ENCODE measurements at regions not wholly inside any gene's neighbourhood (a gene's known extent, or its start where the extent isn't known, plus 50 kb on each side); places are given as distances from the start of the nearest gene placed in this dataset.

DNA sequence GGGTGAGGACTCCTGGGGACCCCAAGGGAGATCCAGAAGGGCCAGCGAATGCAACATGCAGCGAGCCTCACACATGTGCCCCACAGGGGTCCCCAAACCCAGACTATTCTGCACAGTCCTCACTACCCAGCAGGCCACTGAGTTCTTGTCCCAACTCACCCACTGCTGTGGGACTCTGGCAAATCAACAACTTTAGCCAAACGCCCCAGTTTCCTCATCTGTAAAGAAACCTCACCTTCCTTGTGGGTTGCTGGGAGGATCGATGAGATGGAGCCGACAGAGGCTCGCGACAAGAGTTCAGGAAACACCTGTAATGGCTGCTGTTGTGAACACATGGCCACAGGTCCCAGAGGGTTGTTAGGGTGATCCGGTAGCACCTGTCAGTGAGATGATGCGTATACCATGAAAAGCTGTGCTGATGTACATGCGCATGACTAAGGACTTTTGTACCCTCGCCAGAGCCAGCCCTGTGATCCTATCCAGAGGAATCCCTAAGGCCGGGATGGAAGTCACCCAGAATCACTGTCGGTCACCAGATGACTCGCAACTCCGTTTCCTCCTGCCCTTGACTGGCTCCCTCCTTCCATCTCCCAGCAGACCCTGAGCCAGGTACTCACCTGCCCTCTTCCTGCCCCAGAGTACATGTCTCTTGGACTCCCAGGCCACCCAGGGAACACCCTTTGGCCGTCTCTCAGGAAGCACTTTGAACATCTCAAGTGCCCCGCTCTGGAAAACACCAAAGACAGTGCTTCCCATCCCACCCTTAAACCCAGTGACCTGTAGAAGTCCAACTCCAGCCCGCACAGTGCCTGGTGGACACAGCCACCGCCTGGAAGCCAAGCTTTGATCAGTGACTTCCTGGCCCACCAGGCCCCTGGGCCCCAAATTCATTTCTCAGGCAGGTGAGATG lies 103.3 kb upstream of the ID2 start:
- H3K27me3 ChIP-seq (replicated peaks; ENCODE audit: control insufficient read depth, insufficient read depth, low read length, poor library complexity, severe bottlenecking) = no peaks in the 10 kb centered on the region
- H3K4me1 ChIP-seq (ENCODE audit: control insufficient read depth, insufficient read depth, low read length, poor library complexity, severe bottlenecking) = peaks cover 22% of the 10 kb centered on the region
- H3K36me3 ChIP-seq (ENCODE audit: control insufficient read depth, insufficient read depth, low read length) = no peaks in the 10 kb centered on the region
- H3K27ac ChIP-seq (ENCODE audit: insufficient read depth, low read length, poor library complexity, severe bottlenecking) = no peak overlapping the region
- H3K4me3 ChIP-seq (ENCODE audit: insufficient read depth, low read depth, low read length, poor library complexity, severe bottlenecking) = no peak overlapping the region
- DNase-seq = no peak
- H3K9me3 ChIP-seq (ENCODE audit: control insufficient read depth, low read length) = no peaks in the 10 kb centered on the region

DNA sequence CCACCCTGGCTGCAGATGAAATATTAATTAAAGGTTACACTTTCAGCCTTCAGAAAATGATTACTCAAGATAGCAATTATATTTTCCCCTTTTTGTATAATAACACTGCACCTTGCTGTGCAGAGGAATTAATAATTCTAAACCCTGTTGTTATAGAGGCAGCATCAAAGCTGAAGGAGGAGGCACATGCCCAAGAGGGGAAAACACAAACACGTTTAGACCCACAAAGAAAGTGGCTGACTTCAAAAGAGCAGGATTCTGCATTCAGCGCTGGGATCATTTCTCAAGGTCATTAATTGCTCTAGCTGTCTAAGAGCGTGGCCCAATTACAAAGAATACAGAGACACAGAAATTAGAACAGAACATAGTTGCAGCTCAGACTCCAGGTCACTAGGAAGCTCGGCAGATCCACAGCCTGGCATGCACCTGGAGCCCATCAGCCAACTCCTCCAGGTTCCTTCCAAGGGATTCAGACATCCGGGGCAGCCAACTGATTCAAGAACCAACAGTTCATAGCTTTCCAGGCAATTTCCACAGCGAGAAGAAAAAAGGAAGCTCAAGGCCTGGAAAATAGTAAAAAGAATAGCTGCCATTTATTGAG lies 102.3 kb upstream of the ID2 start:
- Histone ChIP-seq H3K27ac (ENCODE audit: insufficient read depth, low read length, poor library complexity, severe bottlenecking) (no peak overlapping the region), H3K36me3 (ENCODE audit: control insufficient read depth, insufficient read depth, low read length) (no peaks in the 10 kb centered on the region), H3K9me3 (ENCODE audit: control insufficient read depth, low read length) (no peaks in the 10 kb centered on the region), H3K27me3 (replicated peaks; ENCODE audit: control insufficient read depth, insufficient read depth, low read length, poor library complexity, severe bottlenecking) (no peaks in the 10 kb centered on the region), H3K4me3 (ENCODE audit: insufficient read depth, low read depth, low read length, poor library complexity, severe bottlenecking) (no peak overlapping the region), H3K4me1 (ENCODE audit: control insufficient read depth, insufficient read depth, low read length, poor library complexity, severe bottlenecking) (peaks cover 20% of the 10 kb centered on the region)
- DNase-seq = no peak

DNA sequence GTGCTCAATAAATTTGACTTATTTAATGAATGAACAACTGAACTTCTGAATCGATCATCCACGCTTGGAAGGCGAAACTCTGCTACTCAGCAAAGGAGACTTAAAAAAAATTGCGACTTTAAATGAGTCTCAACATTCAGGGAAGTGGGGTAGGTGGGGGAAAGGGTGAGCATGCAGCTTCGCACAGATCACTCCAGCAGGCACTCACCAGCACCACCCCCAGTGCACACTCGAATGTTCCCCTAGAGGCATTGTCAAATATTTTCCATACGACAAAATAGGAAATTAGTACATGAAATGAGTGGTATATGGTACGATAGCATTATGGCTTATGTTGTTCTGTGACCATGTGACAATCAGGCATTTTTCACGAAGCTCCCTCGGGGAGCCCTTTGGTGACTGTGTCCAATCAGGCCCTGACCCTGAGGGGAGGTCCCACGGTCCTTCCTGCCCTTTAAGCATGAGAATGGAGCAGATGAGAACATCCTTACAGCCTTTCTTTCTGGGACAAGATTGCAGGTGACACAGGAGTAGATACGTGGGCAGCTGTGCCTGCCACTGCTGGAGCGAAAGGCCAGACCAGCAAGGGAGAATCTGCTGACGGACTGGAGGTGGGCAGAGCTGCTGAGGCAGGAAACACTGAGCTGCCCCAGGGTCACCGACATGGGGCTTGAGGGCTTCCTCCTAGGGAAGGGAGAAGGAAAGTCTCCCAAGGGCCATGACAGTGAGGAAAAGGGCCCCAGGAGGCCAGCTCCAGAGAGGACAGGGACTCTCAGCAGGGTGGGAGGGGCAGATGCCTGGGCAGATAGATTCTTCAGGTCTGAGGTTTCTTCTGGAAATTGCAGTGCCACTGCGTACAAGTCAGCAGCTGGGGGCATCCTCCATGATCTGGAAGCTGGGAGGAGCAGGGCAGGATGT lies 101.3 kb upstream of the ID2 start:
- Histone ChIP-seq H3K36me3 (ENCODE audit: control insufficient read depth, insufficient read depth, low read length) (no peaks in the 10 kb centered on the region), H3K27me3 (replicated peaks; ENCODE audit: control insufficient read depth, insufficient read depth, low read length, poor library complexity, severe bottlenecking) (no peaks in the 10 kb centered on the region), H3K4me1 (ENCODE audit: control insufficient read depth, insufficient read depth, low read length, poor library complexity, severe bottlenecking) (peaks cover 12% of the 10 kb centered on the region), H3K9me3 (ENCODE audit: control insufficient read depth, low read length) (no peaks in the 10 kb centered on the region), H3K4me3 (ENCODE audit: insufficient read depth, low read depth, low read length, poor library complexity, severe bottlenecking) (no peak overlapping the region), H3K27ac (ENCODE audit: insufficient read depth, low read length, poor library complexity, severe bottlenecking) (no peak overlapping the region)
- DNase-seq = no peak

DNA sequence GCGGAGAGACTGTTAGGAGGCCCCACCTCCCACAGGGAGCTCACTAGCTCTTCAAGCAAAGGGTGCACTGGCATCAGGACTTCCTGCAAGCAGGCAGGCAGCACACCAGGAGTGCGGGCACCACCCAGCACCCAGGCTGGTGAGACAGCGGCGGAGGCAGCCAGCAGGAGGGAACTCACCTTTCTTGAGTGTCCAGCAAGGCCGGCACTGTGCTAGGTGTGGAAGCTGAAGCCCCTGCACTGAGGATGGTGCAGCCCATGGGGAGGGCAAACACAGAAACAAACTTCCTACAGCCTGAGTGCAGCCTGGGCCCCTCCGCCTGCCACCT lies 100.7 kb upstream of the ID2 start:
- no peak overlapping the region for H3K27ac ChIP-seq (ENCODE audit: insufficient read depth, low read length, poor library complexity, severe bottlenecking)
- no peak overlapping the region for H3K4me3 ChIP-seq (ENCODE audit: insufficient read depth, low read depth, low read length, poor library complexity, severe bottlenecking)
- no peaks in the 10 kb centered on the region for H3K9me3 ChIP-seq (ENCODE audit: control insufficient read depth, low read length)
- peaks cover 12% of the 10 kb centered on the region for H3K4me1 ChIP-seq (ENCODE audit: control insufficient read depth, insufficient read depth, low read length, poor library complexity, severe bottlenecking)
- H3K27me3 ChIP-seq (replicated peaks; ENCODE audit: control insufficient read depth, insufficient read depth, low read length, poor library complexity, severe bottlenecking) = no peaks in the 10 kb centered on the region
- no peaks in the 10 kb centered on the region for H3K36me3 ChIP-seq (ENCODE audit: control insufficient read depth, insufficient read depth, low read length)
- DNase-seq = no peak

DNA sequence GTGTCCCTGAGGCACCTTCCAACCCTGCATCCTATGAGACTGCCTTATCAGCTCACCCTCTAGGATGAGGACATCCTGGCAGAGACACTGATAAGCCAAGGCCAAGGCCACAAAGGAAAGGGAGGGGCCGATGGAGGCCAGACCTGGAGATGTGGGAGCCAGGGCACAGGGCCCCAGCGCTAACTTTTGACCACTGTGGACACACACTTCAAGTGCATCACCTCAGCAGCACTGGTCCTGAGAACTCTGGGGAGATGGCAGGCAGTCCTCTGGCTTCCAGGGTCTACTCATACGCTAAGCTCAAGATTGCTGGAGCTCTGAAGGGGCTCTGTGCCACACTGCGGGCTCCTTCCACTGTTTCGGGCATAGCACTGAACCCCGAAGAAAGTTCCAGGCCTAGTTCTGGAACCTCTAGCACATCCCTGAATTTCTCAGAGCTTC lies 100.2 kb upstream of the ID2 start:
- Histone ChIP-seq H3K36me3 (ENCODE audit: control insufficient read depth, insufficient read depth, low read length) (no peaks in the 10 kb centered on the region), H3K4me1 (ENCODE audit: control insufficient read depth, insufficient read depth, low read length, poor library complexity, severe bottlenecking) (peaks cover 8% of the 10 kb centered on the region), H3K27me3 (replicated peaks; ENCODE audit: control insufficient read depth, insufficient read depth, low read length, poor library complexity, severe bottlenecking) (no peaks in the 10 kb centered on the region), H3K9me3 (ENCODE audit: control insufficient read depth, low read length) (no peaks in the 10 kb centered on the region), H3K27ac (ENCODE audit: insufficient read depth, low read length, poor library complexity, severe bottlenecking) (no peak overlapping the region), H3K4me3 (ENCODE audit: insufficient read depth, low read depth, low read length, poor library complexity, severe bottlenecking) (no peak overlapping the region)
- no peak for DNase-seq

DNA sequence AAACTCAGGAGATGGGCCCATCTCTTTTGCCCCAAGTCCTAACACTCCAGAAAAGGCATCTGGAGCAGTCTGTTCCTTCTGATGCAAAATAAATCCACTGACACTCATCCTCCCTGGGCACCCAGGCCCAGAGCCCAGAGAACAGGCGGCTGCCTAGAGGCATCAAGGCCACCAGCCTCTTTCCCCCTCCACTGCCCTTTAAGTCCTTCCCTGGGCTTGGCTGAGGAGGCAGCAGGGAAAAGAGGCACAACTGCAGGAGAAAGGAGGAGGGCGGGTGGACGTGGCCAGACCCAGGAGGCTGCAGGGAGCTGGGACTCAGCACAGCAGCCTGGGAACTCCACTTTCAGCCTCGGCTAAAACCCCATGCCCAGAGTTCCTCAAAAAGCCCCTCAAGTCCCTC lies 99.7 kb upstream of the ID2 start:
- no peaks in the 10 kb centered on the region for H3K27me3 ChIP-seq (replicated peaks; ENCODE audit: control insufficient read depth, insufficient read depth, low read length, poor library complexity, severe bottlenecking)
- DNase-seq = no peak

DNA sequence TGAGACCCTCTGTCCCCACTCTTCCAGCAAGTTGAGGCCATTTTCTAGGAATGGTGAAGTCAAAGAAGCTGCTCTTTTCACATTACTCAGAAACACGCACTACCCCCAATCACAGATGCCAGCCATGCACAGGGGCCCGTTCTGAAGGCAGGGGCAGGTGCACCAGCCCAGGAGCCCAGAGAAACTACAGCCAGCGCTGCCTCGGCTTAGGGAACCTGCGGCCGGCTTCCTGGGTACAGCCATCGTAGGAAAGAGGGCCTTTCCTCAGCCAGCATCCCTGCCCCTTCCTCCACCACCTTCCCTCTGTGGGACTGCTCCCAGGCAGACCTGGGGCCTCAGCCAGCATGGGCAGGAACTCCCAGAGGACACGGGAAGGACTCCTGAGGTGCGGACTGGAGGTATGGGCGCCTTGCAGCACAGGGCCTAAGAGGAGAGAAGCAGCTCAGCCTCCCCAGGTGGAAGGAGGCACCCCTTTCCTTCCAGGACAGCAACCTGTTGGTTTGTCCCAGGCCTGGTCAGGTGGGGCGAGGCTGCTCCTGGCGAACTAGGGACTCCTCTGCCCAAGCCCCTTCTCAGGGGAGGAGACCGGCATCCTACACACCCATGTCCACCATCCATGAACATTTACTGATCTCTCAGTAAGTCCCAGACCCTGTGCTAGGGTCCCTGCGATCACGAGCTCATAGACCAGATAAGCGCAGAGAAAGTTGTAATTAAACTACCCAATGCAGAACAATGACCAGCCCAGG lies 99.0 kb upstream of the ID2 start:
- H3K4me3 ChIP-seq (ENCODE audit: insufficient read depth, low read depth, low read length, poor library complexity, severe bottlenecking) = no peak overlapping the region
- H3K27ac ChIP-seq (ENCODE audit: insufficient read depth, low read length, poor library complexity, severe bottlenecking) = no peak overlapping the region
- H3K9me3 ChIP-seq (ENCODE audit: control insufficient read depth, low read length) = no peaks in the 10 kb centered on the region
- H3K27me3 ChIP-seq (replicated peaks; ENCODE audit: control insufficient read depth, insufficient read depth, low read length, poor library complexity, severe bottlenecking) = no peaks in the 10 kb centered on the region
- H3K36me3 ChIP-seq (ENCODE audit: control insufficient read depth, insufficient read depth, low read length) = no peaks in the 10 kb centered on the region
- H3K4me1 ChIP-seq (ENCODE audit: control insufficient read depth, insufficient read depth, low read length, poor library complexity, severe bottlenecking) = peaks cover 5% of the 10 kb centered on the region
- DNase-seq = no peak

More for the DNA sequence above, 99.7 kb upstream of the ID2 start:
- H3K36me3 ChIP-seq (ENCODE audit: control insufficient read depth, insufficient read depth, low read length) = no peaks in the 10 kb centered on the region
- H3K9me3 ChIP-seq (ENCODE audit: control insufficient read depth, low read length) = no peaks in the 10 kb centered on the region
- peaks cover 5% of the 10 kb centered on the region for H3K4me1 ChIP-seq (ENCODE audit: control insufficient read depth, insufficient read depth, low read length, poor library complexity, severe bottlenecking)
- no peak overlapping the region for H3K27ac ChIP-seq (ENCODE audit: insufficient read depth, low read length, poor library complexity, severe bottlenecking)
- H3K4me3 ChIP-seq (ENCODE audit: insufficient read depth, low read depth, low read length, poor library complexity, severe bottlenecking) = no peak overlapping the region

DNA sequence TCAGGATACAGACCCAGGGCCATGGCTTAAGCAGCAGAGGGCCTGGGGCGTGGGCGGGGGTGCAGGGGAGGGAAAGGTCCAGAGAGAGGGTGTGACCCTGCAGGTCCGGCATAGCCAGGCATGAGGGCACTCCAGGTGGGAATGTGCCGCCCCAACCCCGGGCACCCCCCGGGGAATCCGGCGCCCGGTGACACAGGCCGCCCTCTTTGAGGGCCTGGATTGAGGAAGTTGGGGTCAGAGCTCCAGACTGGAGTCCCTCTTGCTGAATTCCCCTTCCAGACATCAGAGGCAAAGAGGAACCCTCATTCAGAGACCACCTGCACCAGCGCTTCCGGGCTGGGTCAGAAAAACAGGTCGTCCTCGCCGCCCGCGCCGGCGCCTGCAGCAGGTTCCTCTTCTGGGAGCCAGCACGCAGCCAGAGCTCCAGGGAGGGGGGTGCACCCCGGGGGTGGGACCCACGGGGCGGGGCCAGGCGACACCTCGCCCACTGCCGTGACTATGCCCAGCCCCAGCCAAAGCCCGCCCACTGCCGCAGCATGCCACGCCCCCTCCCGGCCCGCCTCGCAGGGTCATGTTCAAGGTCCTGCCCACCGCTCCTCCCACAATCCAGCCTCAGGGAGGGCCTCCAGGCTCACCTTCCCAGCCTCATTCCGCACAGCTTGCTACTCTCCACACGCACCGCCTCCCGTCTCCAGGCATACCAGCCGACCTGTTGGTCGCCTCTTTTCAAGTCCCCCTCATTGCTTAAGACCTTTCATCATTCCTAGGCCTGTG lies 98.3 kb upstream of the ID2 start:
- H3K9me3 ChIP-seq (ENCODE audit: control insufficient read depth, low read length) = no peaks in the 10 kb centered on the region
- no peaks in the 10 kb centered on the region for H3K36me3 ChIP-seq (ENCODE audit: control insufficient read depth, insufficient read depth, low read length)
- H3K27me3 ChIP-seq (replicated peaks; ENCODE audit: control insufficient read depth, insufficient read depth, low read length, poor library complexity, severe bottlenecking) = no peaks in the 10 kb centered on the region
- H3K27ac ChIP-seq (ENCODE audit: insufficient read depth, low read length, poor library complexity, severe bottlenecking) = no peak overlapping the region
- peak; percentile 42 to 56 (median 54) for DNase-seq
- peaks cover 5% of the 10 kb centered on the region for H3K4me1 ChIP-seq (ENCODE audit: control insufficient read depth, insufficient read depth, low read length, poor library complexity, severe bottlenecking)
- H3K4me3 ChIP-seq (ENCODE audit: insufficient read depth, low read depth, low read length, poor library complexity, severe bottlenecking) = no peak overlapping the region

Data from effector memory CD4-positive, alpha-beta T cell (primary cell).